CD4-positive, alpha-beta memory T cell (primary cell): ENCODE measurements at regions not wholly inside any gene's neighbourhood (a gene's known extent, or its start where the extent isn't known, plus 50 kb on each side); places are given as distances from the start of the nearest gene placed in this dataset.

ENCODE experiments used
- CTCF ChIA-PET: fragments of 350-600 bp; sonication (Branson Sonifier 250); formaldehyde crosslinking; loops from one replicate; lab custom pipeline; 2021; ENCODE audit warnings: inconsistent platforms; ENCODE audit not compliant: partially characterized antibody; lab: Charles Lee
- POLR2A ChIA-PET: fragments of 350-600 bp; sonication (Branson Sonifier 250); formaldehyde crosslinking; loops from one replicate; lab custom pipeline; 2021; ENCODE audit not compliant: partially characterized antibody; lab: Charles Lee
- DNase-seq, 5 donors: peaks; one replicate each; pipeline versions ENCODE4 v3.0.0 to v3.0.0-alpha.2; 2020 to 2022; ENCODE audit warnings: mixed read lengths in 1 of 5
- H3K27ac ChIP-seq: one replicate; pipeline ENCODE4 v1.7.0; 2013; ENCODE audit warnings: low read depth, low read length
- H3K27me3 ChIP-seq: 2 replicates; pipeline ENCODE4 v1.7.0; 2013; ENCODE audit warnings: mild to moderate bottlenecking, low read length, moderate library complexity; ENCODE audit not compliant: insufficient read depth
- H3K36me3 ChIP-seq: 2 replicates; pipeline ENCODE4 v1.7.0; 2013; ENCODE audit warnings: mild to moderate bottlenecking, low read length, moderate library complexity; ENCODE audit not compliant: insufficient read depth
- H3K4me1 ChIP-seq: 2 replicates; pipeline ENCODE4 v1.7.0; 2013; ENCODE audit warnings: mild to moderate bottlenecking, low read length, moderate library complexity; ENCODE audit not compliant: insufficient read depth
- H3K4me3 ChIP-seq, 2 donors: one replicate each; pipeline ENCODE4 v1.7.0; 2013; ENCODE audit warnings: low read length in 2 of 2, mild to moderate bottlenecking in 1 of 2
- H3K9me3 ChIP-seq, 2 donors: one replicate each; pipeline ENCODE4 v1.7.0; 2013; ENCODE audit warnings: low read length in 2 of 2, control low read depth in 1 of 2; ENCODE audit not compliant: control insufficient read depth in 1 of 2
- H3K27ac Mint-ChIP-seq, 7 donors: one replicate each; pipeline ENCODE4 v1.8.0; 2020 to 2021; ENCODE audit warnings: mixed read lengths in 7 of 7, mild to moderate bottlenecking in 6 of 7, inconsistent platforms in 3 of 7, moderate library complexity in 3 of 7
- H3K27me3 Mint-ChIP-seq, 2 donors: one replicate each; pipeline ENCODE4 v1.8.0; 2020 to 2021; ENCODE audit warnings: mixed read lengths in 2 of 2
- H3K36me3 Mint-ChIP-seq, 2 donors: one replicate each; pipeline ENCODE4 v1.8.0; 2020 to 2021; ENCODE audit warnings: mixed read lengths in 2 of 2, inconsistent platforms in 1 of 2, mild to moderate bottlenecking in 1 of 2
- H3K4me1 Mint-ChIP-seq, 4 donors: one replicate each; pipeline ENCODE4 v1.8.0; 2020 to 2021; ENCODE audit warnings: mixed read lengths in 4 of 4, mild to moderate bottlenecking in 1 of 4
- H3K4me3 Mint-ChIP-seq, 8 donors: one replicate each; pipeline ENCODE4 v1.8.0; 2020 to 2021; ENCODE audit warnings: mixed read lengths in 8 of 8, mild to moderate bottlenecking in 7 of 8, moderate library complexity in 6 of 8, inconsistent platforms in 3 of 8
- H3K9me3 Mint-ChIP-seq, 8 donors: one replicate each; pipeline ENCODE4 v1.8.0; 2020 to 2021; ENCODE audit warnings: mixed read lengths in 8 of 8, mild to moderate bottlenecking in 5 of 8, inconsistent platforms in 3 of 8, moderate library complexity in 1 of 8
- intact Hi-C: fragments of 100-400 bp; cut with micrococcal nuclease; formaldehyde crosslinking; loops from one replicate; pipeline ENCODE4 v1.15.1; 2023

- intact Hi-C loops = no loop called here
- H3K4me1 ChIP-seq = no peaks in the 10 kb centered on the region
- ChIA-PET POLR2A (no interaction called here), CTCF (no interaction called here)
- DNase-seq = no peak
- H3K27ac ChIP-seq = no peak overlapping the region
- H3K27me3 ChIP-seq = no peaks in the 10 kb centered on the region
- Mint-ChIP-seq H3K36me3 (no peaks in the 10 kb centered on the region), H3K9me3 (peaks cover 6 to 18% (median 13%) of the 10 kb centered on the region in 8 donors), H3K27ac (no peak overlapping the region), H3K27me3 (no peaks in the 10 kb centered on the region), H3K4me3 (no peak overlapping the region), H3K4me1 (no peaks in the 10 kb centered on the region)
- no peaks in the 10 kb centered on the region for H3K9me3 ChIP-seq
- H3K36me3 ChIP-seq = no peaks in the 10 kb centered on the region
- no peak overlapping the region for H3K4me3 ChIP-seq
Observed at GRCh38 chr4:137238456-137239162, 293.7 kb downstream of the PCDH18 start.

GRCh38 chr4:137226900-137227299, 305.4 kb downstream of the PCDH18 start:
- no peaks in the 10 kb centered on the region for H3K4me1 ChIP-seq
- CTCF ChIA-PET = no interaction called here
- H3K4me1 Mint-ChIP-seq = no peaks in the 10 kb centered on the region
- H3K27me3 ChIP-seq = no peaks in the 10 kb centered on the region
- DNase-seq = no peak
- no peaks in the 10 kb centered on the region for H3K9me3 ChIP-seq
- no peaks in the 10 kb centered on the region for H3K36me3 Mint-ChIP-seq
- no peak overlapping the region for H3K27ac ChIP-seq
- no peak overlapping the region for H3K4me3 ChIP-seq
- H3K36me3 ChIP-seq = no peaks in the 10 kb centered on the region
- intact Hi-C loops = no loop called here
- no peak overlapping the region for H3K4me3 Mint-ChIP-seq
- peaks cover 0 to 13% (median 5%) of the 10 kb centered on the region in 8 donors for H3K9me3 Mint-ChIP-seq
- no peaks in the 10 kb centered on the region for H3K27me3 Mint-ChIP-seq
- H3K27ac Mint-ChIP-seq = no peak overlapping the region
- POLR2A ChIA-PET = no interaction called here

GRCh38 chr4:137226221-137226620, 306.1 kb downstream of the PCDH18 start:
- peaks cover 0 to 15% (median 4%) of the 10 kb centered on the region in 8 donors for H3K9me3 Mint-ChIP-seq
- ChIA-PET CTCF (no interaction called here), POLR2A (no interaction called here)
- H3K27me3 ChIP-seq = no peaks in the 10 kb centered on the region
- intact Hi-C loops = no loop called here
- no peak overlapping the region for H3K4me3 ChIP-seq
- no peak for DNase-seq
- H3K27ac ChIP-seq = no peak overlapping the region
- no peak overlapping the region for H3K4me3 Mint-ChIP-seq
- no peaks in the 10 kb centered on the region for H3K36me3 ChIP-seq
- H3K27ac Mint-ChIP-seq = no peak overlapping the region
- H3K36me3 Mint-ChIP-seq = no peaks in the 10 kb centered on the region
- H3K9me3 ChIP-seq = no peaks in the 10 kb centered on the region
- H3K4me1 ChIP-seq = no peaks in the 10 kb centered on the region
- no peaks in the 10 kb centered on the region for H3K4me1 Mint-ChIP-seq
- H3K27me3 Mint-ChIP-seq = no peaks in the 10 kb centered on the region

GRCh38 chr4:137213372-137214173, 318.7 kb downstream of the PCDH18 start:
- no peak overlapping the region for H3K4me3 Mint-ChIP-seq
- Histone ChIP-seq H3K36me3 (no peaks in the 10 kb centered on the region), H3K27me3 (no peaks in the 10 kb centered on the region), H3K4me1 (no peaks in the 10 kb centered on the region), H3K4me3 (no peak overlapping the region), H3K27ac (no peak overlapping the region), H3K9me3 (no peaks in the 10 kb centered on the region)
- no peaks in the 10 kb centered on the region for H3K27me3 Mint-ChIP-seq
- intact Hi-C loops = no loop called here
- H3K27ac Mint-ChIP-seq = no peak overlapping the region
- ChIA-PET CTCF (no interaction called here), POLR2A (no interaction called here)
- H3K4me1 Mint-ChIP-seq = no peaks in the 10 kb centered on the region
- no peak for DNase-seq
- no peaks in the 10 kb centered on the region for H3K36me3 Mint-ChIP-seq
- H3K9me3 Mint-ChIP-seq = peaks cover 0 to 8% (median 4%) of the 10 kb centered on the region in 8 donors

- ChIA-PET POLR2A (no interaction called here), CTCF (no interaction called here)
- H3K27ac ChIP-seq = no peak overlapping the region
- Mint-ChIP-seq H3K27ac (no peak overlapping the region), H3K36me3 (no peaks in the 10 kb centered on the region), H3K4me3 (no peak overlapping the region), H3K27me3 (no peaks in the 10 kb centered on the region), H3K4me1 (no peaks in the 10 kb centered on the region), H3K9me3 (peaks cover 0 to 8% (median 4%) of the 10 kb centered on the region in 8 donors)
- no peaks in the 10 kb centered on the region for H3K27me3 ChIP-seq
- H3K36me3 ChIP-seq = no peaks in the 10 kb centered on the region
- H3K4me1 ChIP-seq = no peaks in the 10 kb centered on the region
- intact Hi-C loops = no loop called here
- DNase-seq = no peak
- H3K4me3 ChIP-seq = no peak overlapping the region
- no peaks in the 10 kb centered on the region for H3K9me3 ChIP-seq
Observed at GRCh38 chr4:137212601-137213000, 319.7 kb downstream of the PCDH18 start.

- POLR2A ChIA-PET = no interaction called here
- Mint-ChIP-seq H3K36me3 (no peaks in the 10 kb centered on the region), H3K27me3 (no peaks in the 10 kb centered on the region), H3K27ac (no peak overlapping the region), H3K4me1 (no peaks in the 10 kb centered on the region), H3K4me3 (no peak overlapping the region), H3K9me3 (peaks cover 0 to 8% (median 4%) of the 10 kb centered on the region in 8 donors)
- Histone ChIP-seq H3K4me3 (no peak overlapping the region), H3K36me3 (no peaks in the 10 kb centered on the region), H3K27me3 (no peaks in the 10 kb centered on the region), H3K4me1 (no peaks in the 10 kb centered on the region), H3K27ac (no peak overlapping the region), H3K9me3 (no peaks in the 10 kb centered on the region)
- CTCF ChIA-PET = no interaction called here
- intact Hi-C loops = no loop called here
- no peak for DNase-seq
Observed at GRCh38 chr4:137209240-137209639, 323.1 kb downstream of the PCDH18 start.

- Mint-ChIP-seq H3K27ac (no peak overlapping the region), H3K9me3 (peaks cover 0 to 8% (median 3%) of the 10 kb centered on the region in 8 donors), H3K27me3 (no peaks in the 10 kb centered on the region), H3K4me3 (no peak overlapping the region), H3K4me1 (no peaks in the 10 kb centered on the region), H3K36me3 (no peaks in the 10 kb centered on the region)
- intact Hi-C loops = no loop called here
- no peaks in the 10 kb centered on the region for H3K36me3 ChIP-seq
- DNase-seq = no peak
- POLR2A ChIA-PET = no interaction called here
- H3K27ac ChIP-seq = no peak overlapping the region
- no peaks in the 10 kb centered on the region for H3K9me3 ChIP-seq
- no peaks in the 10 kb centered on the region for H3K27me3 ChIP-seq
- CTCF ChIA-PET = no interaction called here
- H3K4me1 ChIP-seq = no peaks in the 10 kb centered on the region
- no peak overlapping the region for H3K4me3 ChIP-seq
Observed at GRCh38 chr4:137206781-137207180, 325.5 kb downstream of the PCDH18 start.
